ENCODE measurements at regions not wholly inside any gene's neighbourhood (a gene's known extent, or its start where the extent isn't known, plus 50 kb on each side); places are given as distances from the start of the nearest gene placed in this dataset.

- no peak for DNase-seq
Observed at GRCh38 chr6:132937466-132937906, 123.1 kb downstream of the RPS12 start.

- no peak for DNase-seq
Observed at GRCh38 chr6:132948889-132949288, 134.5 kb downstream of the RPS12 start.

DNA sequence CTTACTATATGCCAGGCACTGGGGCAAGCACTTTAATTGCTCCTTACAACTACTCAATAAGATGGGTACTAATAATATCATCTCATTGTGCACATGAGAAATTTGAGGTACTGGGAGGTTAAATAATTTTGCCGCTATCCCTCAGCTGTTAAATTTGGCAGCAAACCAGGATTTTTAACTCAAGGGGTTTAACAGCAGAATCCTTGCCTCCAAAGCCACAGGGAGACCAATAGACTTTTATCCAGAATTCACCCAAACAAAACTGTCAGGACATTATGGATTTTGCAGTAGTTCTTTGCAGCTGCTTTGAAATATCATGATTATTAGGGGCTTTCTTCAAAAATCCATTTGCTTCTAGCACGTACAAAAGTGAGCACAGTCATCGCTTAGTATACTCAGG lies 136.2 kb downstream of the RPS12 start:
- DNase-seq, result no peak

DNA sequence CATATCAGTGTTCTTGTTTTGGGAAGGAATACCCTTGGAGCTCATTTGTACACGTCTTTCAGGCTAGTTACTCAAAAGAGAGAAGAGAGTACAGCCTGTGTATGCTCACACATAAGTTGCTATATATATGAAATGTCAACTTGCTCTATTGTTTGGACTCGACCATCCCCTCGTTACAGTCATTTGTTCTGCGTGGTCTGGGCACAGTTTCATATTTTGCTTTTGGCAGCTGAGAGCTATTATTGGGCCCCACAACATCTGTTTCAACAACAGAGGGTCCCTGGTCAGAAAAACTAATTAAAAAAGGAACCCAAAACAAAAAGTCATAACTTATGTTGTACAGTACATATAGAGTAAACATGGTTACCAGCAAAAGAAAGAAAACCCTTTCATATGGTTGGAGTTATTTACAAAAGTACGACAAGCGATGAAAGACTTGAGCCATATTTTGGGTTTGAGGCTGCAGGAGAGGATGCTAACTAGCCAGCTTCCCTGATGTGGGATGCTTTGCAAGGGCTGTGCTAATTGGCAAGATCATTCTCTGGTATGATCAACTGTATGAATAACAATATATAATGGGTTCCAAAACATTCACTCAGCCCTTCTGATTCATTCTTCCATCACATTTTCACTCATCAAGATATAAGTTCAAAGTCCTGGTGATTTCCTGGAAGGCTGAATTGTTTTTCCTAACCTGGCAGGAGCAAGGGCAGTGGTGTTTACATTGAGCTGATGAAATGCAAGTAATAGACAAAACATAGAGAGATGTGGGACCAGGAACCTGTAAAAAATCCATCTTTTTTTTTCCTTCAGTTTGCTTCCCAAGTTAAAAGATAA lies 137.9 kb downstream of the RPS12 start:
- no peak for DNase-seq

GRCh38 chr6:132952986-132953385 lies 138.6 kb downstream of the RPS12 start:
- no peak for DNase-seq

- DNase-seq, result no peak
Observed at GRCh38 chr6:132954222-132954621, 139.9 kb downstream of the RPS12 start.

DNA sequence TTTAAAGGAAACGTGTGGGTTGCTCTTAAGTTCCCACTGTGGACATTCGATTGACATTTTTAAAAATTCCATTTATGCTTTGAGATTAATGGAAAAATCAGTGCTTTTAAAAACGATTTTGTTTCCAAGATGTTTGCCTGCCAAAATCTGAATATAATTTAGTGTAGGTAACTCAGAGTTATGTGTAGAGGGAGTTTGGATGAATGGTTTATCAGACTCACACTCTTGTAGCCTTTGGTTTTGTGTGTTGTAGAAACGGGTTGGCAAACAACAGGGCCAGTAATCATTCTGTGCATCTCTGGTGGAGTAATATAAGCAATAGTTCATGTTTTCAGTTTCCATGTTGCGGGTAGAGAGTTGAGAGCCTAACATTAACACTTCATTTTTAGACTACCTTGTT lies 140.6 kb downstream of the RPS12 start:
- DNase-seq, result no peak

DNA sequence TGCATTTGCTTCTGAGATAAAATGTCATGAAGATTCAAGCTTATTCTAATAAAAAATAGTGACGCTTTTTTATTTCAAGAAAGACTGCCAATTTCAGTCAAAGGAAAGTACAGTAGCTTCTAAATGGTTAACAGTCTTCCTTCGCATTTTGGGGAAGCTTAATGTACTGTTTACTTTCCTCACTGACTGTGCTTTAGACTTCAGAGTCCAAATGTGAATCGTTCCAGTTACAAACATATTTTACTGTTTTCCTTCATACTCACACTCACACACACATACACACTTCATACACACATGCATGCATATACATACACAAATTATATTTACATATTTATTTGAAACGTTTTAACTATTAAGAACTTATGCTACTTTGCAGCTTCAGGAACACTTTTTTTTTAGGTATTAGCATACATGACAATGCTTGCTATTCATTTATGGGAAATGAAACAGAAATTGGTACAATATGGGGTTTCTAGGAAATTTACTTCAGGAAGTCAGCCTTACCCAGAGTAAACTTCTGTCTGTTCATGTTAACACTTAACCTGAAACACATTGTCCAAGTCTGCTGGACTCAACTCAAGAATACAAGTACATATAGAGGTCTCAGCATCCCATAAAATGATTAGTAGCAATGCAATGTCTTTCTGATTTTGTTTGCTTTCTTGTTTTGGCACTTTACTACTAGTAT lies 145.4 kb downstream of the RPS12 start:
- DNase-seq, result no peak

DNA sequence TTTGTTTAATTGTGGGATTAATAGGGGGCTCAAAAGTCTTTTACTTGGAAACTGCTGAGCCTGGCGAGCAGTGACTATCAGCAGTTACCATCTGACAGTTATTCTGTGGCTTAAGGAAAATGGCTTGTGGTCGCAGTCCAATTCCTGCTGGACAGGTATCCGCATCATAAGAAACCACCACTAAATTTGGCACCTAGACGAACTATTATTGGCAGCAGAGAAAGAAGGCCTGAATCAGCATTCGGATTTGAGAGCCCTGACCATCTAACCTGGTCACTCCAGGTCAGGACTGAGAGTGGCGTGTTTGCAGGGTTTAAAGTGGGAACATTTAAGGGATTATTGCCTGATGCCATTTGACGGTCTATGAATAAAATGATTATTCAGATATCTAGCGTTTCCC lies 146.4 kb downstream of the RPS12 start:
- DNase-seq, result no peak

- no peak for DNase-seq
Observed at GRCh38 chr6:132961122-132961521, 146.8 kb downstream of the RPS12 start.

- no peak for DNase-seq
Observed at GRCh38 chr6:132961610-132962009, 147.2 kb downstream of the RPS12 start.

DNA sequence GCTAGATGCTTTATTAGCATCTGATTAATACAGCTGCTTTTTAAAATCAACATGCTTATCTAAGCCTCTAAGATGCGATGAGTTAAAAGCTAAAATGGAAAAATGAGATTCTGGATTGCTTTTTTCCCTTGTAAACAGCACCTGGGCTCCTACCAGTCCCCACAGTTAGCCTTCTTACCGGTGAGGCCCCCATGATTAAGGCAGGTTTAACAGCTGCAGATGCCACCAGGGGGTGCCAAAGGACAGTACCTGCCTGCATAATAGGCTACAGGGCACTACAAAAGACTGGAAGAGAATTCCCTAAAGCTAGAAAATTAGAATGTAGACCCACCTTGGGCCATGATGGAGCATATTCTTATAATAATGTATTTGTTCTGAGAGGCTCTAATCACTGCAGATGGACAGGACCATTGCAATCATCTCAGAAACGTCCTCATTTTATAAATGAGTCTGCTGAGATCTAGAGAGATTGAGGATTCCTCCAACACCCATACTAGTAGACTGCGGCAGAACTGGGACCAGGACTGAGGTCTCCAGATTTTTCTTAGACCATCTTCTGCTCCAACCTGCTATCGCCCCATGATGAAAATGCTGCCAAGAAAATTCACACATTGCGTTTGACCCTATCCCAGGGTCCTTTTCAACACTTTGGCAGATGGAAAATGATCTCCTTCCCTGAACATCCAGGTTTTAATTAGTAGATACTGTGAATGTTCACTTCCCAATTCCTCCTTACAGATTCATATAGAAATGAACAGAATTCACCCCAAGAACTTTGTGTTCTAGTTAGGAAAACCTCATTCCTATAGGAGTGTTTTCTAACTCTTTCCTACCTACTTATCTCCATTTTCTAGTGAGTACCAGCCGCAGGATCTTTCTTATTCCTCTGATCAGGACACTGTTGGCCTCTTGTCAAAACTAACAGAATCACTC lies 148.8 kb downstream of the RPS12 start:
- peak; percentile 40 for DNase-seq

GRCh38 chr6:132964101-132964867 lies 149.9 kb downstream of the RPS12 start:
- no peak for DNase-seq

DNA sequence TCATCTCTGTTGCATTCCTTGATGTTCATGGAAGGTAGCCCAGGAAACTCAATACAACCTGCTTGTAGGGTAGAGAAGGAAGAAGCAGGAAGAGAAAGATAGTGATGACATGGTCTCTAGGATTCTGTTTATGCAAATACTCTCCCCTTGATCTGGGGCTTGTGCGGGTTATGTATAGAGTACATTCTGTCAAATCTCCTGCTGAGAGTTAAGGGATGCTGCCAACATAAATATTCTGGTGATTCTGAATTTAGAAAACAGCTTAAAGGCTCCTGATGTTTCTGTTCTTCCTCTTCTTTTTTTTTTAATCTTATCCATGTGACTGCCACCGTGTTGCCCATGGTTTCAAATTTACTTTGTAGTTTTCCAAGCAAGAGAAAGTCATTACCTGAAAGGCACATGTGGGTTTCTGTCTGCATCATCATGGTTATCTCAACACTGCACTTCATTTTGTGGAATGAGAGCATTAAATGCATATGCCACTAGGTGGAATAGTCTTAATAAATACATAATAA lies 150.6 kb downstream of the RPS12 start:
- no peak for DNase-seq

DNA sequence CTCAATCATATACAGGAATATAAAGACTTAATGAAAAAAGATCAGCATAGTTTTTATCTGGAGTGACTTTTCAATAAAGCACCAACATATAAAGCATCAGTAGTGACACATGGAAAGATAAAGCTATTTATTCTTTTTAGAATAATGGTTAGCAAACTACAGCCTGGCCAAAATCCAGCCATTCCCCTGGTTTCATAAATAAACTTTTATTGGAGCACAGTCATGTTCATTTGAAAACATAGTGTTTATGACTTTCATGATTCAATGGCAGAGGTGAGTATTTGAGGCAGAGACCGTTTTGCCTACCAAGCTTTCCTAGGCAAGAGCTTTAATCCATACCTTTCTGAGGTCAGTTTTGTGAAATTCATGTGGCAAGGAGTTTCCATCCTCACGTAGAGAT lies 153.5 kb downstream of the RPS12 start:
- no peak for DNase-seq

GRCh38 chr6:132968419-132968950 lies 154.1 kb downstream of the RPS12 start:
- no peak for DNase-seq

- no peak for DNase-seq
Observed at GRCh38 chr6:132969196-132969595, 154.8 kb downstream of the RPS12 start.

DNA sequence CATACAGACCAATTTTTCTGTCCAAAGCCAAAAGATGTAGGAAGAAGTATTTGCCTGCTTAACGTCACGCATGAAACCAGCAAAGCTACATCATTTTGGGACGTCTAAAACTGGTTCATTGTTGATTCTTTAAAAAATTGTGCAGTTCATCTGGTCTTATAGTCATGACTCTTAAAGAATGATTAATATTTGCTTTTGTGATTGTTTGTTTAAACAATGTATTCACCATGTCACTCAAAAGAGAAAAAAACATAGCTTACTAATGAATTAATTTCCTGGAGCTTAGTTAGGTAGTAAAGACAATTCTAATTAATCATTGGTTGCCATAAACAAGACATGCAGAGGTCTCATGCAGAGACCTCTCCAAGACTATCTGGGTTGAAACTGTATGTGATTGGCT lies 157.3 kb downstream of the RPS12 start:
- no peak for DNase-seq

DNA sequence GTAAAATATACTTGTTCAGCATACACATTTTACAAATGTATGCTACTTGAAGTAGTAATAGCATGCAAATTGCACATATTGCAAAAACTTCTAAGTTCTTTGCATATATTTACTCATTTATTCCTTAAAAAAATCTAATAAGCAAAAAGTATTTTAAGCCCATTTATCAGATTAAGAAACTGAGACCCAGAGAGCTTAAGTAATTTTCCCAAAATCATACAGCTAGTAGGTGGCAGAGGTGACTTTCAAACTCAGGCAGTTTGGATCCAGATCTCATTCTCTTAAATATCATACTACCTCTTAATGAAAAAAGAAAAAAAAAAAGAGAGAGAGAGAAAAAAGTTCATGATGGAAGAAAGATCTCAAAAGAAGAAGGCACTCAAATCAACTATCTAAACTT lies 157.9 kb downstream of the RPS12 start:
- no peak for DNase-seq

DNA sequence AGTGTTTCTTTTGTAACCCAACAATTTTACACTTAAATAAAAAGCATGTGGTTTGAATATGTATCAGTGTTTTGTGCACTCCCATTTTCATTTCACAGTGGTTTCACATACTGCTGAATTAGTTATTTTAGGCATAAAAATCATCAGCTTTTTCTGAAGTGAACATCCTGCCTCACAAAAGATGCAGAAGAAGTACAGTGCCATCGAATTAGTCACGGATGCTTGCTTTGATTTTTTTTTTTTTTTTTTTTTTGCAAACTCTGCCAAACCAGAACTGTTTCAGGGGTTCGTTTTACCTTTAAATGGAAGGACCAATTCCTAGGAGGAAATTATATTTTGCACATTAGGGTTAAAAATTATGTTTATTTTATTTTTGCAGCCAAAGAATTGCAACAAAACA lies 158.6 kb downstream of the RPS12 start:
- DNase-seq, result no peak

DNA sequence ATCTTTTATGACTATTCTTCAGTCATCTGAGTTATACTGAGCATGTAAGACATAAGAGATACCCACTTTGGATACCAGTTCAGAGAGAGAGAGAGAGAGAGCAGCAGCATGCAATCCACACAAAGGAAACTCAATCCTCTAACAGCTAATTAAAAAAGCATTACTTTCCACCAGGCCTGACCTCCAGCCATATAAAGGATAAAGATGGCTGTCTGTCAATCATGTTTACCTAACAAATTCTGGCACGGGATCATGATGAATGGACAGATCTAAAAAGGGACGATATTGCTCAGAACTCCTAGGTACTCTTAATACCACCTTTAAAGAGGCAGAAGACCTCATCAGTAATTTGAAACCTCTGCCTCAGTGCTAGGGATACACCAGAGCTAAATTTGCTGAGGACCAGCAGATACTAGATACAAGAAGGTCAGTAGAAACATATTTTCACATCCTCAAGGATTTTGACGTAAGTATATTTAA lies 159.2 kb downstream of the RPS12 start:
- DNase-seq, result no peak

- no peak for DNase-seq
Observed at GRCh38 chr6:132974122-132974521, 159.8 kb downstream of the RPS12 start.
